SK-N-SH (cell line): ENCODE measurements at regions not wholly inside any gene's neighbourhood (a gene's known extent, or its start where the extent isn't known, plus 50 kb on each side); places are given as distances from the start of the nearest gene placed in this dataset.

Source experiments
- GATA2 ChIP-seq: sonication (generic); formaldehyde crosslinking; IDR thresholded peaks from 2 replicates; pipeline ENCODE4 v1.5.0; 2020; ENCODE audit warnings: mild to moderate bottlenecking, missing genetic modification reagents
- JUND ChIP-seq: IDR thresholded peaks from 2 replicates; pipeline ENCODE4 v1.4.0; 2012
- RCOR1 ChIP-seq: fragments of 150-350 bp; IDR thresholded peaks from 2 replicates; pipeline ENCODE4 v1.6.1; 2017; ENCODE audit warnings: antibody characterized with exemption, low read length
- TF ChIP-seq, protein P1 (sequence below): IDR thresholded peaks from 2 replicates; pipeline ENCODE4 v1.6.1; 2012; ENCODE audit warnings: mild to moderate bottlenecking, low read depth, low read length, moderate library complexity
- TF ChIP-seq, protein P2 (sequence below): fragments of 200-600 bp; sonication (generic); IDR thresholded peaks from 2 replicates; pipeline ENCODE4 v1.6.1; 2017; ENCODE audit warnings: antibody characterized with exemption, mild to moderate bottlenecking, moderate library complexity

DNA sequence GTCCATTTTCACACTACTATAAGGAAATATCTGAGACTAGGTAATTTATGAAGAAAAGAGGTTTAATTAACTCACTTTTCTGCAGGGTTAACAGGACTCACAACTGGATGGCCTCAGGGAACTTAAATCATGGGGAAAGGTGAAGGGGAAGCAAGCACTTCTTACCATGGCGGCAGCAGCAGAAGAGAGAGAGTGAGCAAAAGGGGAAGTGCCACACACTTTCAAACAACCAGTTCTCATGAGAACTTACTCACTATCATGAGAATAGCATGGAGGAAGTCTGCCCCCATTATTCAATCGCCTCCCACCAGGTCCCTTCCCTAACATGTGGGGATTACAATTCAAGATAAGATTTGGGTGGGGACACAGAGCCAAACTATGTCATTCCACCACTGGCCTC, 55.1 kb upstream of the NETO1 start:
- TF ChIP-seq JUND: no peak
- TF ChIP-seq, protein P1, sequence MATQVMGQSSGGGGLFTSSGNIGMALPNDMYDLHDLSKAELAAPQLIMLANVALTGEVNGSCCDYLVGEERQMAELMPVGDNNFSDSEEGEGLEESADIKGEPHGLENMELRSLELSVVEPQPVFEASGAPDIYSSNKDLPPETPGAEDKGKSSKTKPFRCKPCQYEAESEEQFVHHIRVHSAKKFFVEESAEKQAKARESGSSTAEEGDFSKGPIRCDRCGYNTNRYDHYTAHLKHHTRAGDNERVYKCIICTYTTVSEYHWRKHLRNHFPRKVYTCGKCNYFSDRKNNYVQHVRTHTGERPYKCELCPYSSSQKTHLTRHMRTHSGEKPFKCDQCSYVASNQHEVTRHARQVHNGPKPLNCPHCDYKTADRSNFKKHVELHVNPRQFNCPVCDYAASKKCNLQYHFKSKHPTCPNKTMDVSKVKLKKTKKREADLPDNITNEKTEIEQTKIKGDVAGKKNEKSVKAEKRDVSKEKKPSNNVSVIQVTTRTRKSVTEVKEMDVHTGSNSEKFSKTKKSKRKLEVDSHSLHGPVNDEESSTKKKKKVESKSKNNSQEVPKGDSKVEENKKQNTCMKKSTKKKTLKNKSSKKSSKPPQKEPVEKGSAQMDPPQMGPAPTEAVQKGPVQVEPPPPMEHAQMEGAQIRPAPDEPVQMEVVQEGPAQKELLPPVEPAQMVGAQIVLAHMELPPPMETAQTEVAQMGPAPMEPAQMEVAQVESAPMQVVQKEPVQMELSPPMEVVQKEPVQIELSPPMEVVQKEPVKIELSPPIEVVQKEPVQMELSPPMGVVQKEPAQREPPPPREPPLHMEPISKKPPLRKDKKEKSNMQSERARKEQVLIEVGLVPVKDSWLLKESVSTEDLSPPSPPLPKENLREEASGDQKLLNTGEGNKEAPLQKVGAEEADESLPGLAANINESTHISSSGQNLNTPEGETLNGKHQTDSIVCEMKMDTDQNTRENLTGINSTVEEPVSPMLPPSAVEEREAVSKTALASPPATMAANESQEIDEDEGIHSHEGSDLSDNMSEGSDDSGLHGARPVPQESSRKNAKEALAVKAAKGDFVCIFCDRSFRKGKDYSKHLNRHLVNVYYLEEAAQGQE: no peak
- TF ChIP-seq RCOR1: no peak
- TF ChIP-seq, protein P2, sequence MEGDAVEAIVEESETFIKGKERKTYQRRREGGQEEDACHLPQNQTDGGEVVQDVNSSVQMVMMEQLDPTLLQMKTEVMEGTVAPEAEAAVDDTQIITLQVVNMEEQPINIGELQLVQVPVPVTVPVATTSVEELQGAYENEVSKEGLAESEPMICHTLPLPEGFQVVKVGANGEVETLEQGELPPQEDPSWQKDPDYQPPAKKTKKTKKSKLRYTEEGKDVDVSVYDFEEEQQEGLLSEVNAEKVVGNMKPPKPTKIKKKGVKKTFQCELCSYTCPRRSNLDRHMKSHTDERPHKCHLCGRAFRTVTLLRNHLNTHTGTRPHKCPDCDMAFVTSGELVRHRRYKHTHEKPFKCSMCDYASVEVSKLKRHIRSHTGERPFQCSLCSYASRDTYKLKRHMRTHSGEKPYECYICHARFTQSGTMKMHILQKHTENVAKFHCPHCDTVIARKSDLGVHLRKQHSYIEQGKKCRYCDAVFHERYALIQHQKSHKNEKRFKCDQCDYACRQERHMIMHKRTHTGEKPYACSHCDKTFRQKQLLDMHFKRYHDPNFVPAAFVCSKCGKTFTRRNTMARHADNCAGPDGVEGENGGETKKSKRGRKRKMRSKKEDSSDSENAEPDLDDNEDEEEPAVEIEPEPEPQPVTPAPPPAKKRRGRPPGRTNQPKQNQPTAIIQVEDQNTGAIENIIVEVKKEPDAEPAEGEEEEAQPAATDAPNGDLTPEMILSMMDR: no peak
- TF ChIP-seq GATA2: no peak
